Small intestine (tissue), 7 donors: ENCODE measurements at regions not wholly inside any gene's neighbourhood (a gene's known extent, or its start where the extent isn't known, plus 50 kb on each side); places are given as distances from the start of the nearest gene placed in this dataset.

Source experiments
- DNase-seq, 2 donors: peaks; one replicate each; pipeline versions ENCODE4 v3.0.0 to v3.0.0-alpha.2; 2013
- FAIRE-seq: peaks from 2 replicates; lab custom pipeline; 2012; peaks lifted over from hg19 to GRCh38; lab: Jason Lieb, UNC
- H3K27ac ChIP-seq, 3 donors: one replicate each; pipeline ENCODE4 v1.5.1; 2013; ENCODE audit warnings: low read length in 2 of 3, mild to moderate bottlenecking in 2 of 3, control low read depth in 1 of 3, inconsistent platforms in 1 of 3, low read depth in 1 of 3, moderate library complexity in 1 of 3
- H3K27me3 ChIP-seq, 3 donors: one replicate each; pipeline ENCODE4 v1.6.1; 2013; ENCODE audit warnings: low read length in 3 of 3, inconsistent platforms in 1 of 3; ENCODE audit not compliant: control insufficient read depth in 3 of 3, insufficient read depth in 3 of 3
- H3K36me3 ChIP-seq, 3 donors: one replicate each; pipeline ENCODE4 v1.6.1; 2013; ENCODE audit warnings: low read length in 3 of 3, inconsistent platforms in 1 of 3, low read depth in 1 of 3, mild to moderate bottlenecking in 1 of 3, moderate library complexity in 1 of 3; ENCODE audit not compliant: control insufficient read depth in 3 of 3, insufficient read depth in 2 of 3
- H3K4me1 ChIP-seq, 3 donors: one replicate each; pipeline ENCODE4 v1.6.1; 2013; ENCODE audit warnings: low read length in 2 of 3, inconsistent platforms in 1 of 3, low read depth in 1 of 3, mild to moderate bottlenecking in 1 of 3, moderate library complexity in 1 of 3; ENCODE audit not compliant: control insufficient read depth in 3 of 3, insufficient read depth in 2 of 3
- H3K4me3 ChIP-seq, 3 donors: one replicate each; pipeline ENCODE4 v1.5.1; 2013; ENCODE audit warnings: low read length in 3 of 3, control low read depth in 1 of 3, inconsistent platforms in 1 of 3, low read depth in 1 of 3, mild to moderate bottlenecking in 1 of 3, moderate library complexity in 1 of 3
- H3K9me3 ChIP-seq, 2 donors: one replicate each; pipeline ENCODE4 v1.6.1; 2013; ENCODE audit warnings: low read depth in 1 of 2, low read length in 1 of 2; ENCODE audit not compliant: control insufficient read depth in 2 of 2, insufficient read depth in 1 of 2
- WGBS, 3 donors: extraction: QIAGEN DNeasy Blood & Tissue Kit; methylation state at CpG; one replicate each; pipeline ENCODE4 v1.1.7; 2013; 5-methylcytosine and 5-hydroxymethylcytosine counted together
- donor health status: healthy with polysubstance abuse.
- donor health status: control.
- donor health status: control.
- donor health status: Bipolar disorder and iron deficiency.
- donor health status: healthy.

DNA sequence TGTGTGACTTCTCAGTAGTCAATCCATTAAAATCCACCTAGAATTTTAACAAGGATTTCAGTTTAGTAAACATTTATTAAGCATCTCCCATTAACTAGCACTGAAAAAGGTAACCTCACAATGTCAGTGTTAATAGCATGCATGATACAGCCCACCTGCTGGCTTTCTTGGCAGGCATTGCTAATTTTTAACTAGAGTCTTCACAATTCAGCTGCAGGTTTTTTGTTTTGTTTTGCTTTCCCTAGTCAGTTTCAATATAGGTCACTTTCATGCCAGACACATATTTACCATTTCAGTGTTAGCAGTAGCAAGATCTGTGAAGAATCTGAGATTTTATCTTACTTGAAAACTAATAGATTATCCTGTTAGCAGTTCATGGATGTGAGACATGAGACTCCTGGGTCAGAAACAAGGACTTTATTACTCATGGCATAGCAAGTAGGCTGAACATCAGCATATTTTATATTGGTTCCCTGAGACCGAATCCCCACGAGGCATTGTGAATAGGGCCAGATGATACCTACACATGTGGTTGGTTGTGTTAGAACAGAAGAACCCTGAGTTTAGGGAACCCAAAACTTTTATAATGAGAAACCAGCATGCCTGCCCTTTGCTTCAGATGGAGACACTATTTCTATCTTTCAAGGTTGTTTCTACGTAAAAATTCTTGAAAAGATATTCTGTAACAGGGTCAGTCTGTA lies 198.0 kb upstream of the HTR2A start:
- DNase-seq (no peak), FAIRE-seq (no peak)
- H3K9me3 ChIP-seq: no peaks in the 10 kb centered on the region
- H3K4me1 ChIP-seq: no peaks in the 10 kb centered on the region
- H3K4me3 ChIP-seq: no peak overlapping the region
- H3K27ac ChIP-seq: no peak overlapping the region
- no peaks in the 10 kb centered on the region for H3K36me3 ChIP-seq
- no peaks in the 10 kb centered on the region for H3K27me3 ChIP-seq
- 69 to 73% (median 69%) methylated on average over 3 of the region's 3 CpGs for WGBS, 3 donors

DNA sequence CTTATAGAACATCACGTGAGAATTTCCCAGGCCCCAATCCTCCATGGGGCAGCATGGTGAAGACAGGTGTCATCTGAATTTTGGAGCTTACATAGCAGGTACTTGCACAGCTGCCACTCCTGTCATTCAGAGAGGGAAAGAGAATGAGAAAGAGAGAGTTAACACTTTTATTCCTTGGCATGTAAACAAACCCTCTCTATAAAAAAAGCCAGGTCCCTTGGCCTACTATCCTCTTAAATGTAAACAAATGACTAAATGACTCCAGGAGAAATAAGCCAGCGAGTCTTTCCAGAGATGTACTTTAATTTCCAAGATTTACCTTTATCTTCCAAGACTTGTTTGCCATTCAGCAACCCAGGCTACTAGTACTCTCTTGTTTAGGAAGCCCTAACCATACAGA lies 195.3 kb upstream of the HTR2A start:
- Histone ChIP-seq H3K36me3 (no peaks in the 10 kb centered on the region), H3K4me3 (no peak overlapping the region), H3K4me1 (no peaks in the 10 kb centered on the region), H3K9me3 (no peaks in the 10 kb centered on the region), H3K27me3 (no peaks in the 10 kb centered on the region), H3K27ac (no peak overlapping the region)
- DNase-seq (no peak), FAIRE-seq (no peak)
- 37 to 68% (median 46%) methylated on average over 2 of the region's 2 CpGs for WGBS, 3 donors

DNA sequence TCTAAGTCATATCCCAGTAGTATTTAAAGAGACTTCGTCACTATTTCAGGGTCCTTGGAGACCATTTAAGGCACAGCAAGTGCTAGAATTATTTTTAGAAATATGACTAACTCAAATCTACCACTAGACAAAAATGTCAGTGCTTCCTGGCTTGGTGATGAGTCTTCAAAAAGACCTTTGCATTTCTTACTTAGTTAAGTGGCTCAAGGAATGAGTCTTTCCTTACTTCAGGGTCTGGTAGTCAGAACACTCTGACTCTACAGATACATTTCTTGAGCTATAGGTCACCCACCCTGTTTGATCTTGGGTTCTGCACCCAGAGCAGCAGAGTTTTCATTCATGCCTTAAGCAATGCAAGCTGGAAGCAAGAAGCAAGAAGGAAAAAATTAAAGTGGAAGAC lies 191.0 kb upstream of the HTR2A start:
- Histone ChIP-seq H3K9me3 (no peaks in the 10 kb centered on the region), H3K27ac (no peak overlapping the region), H3K27me3 (no peaks in the 10 kb centered on the region), H3K4me1 (no peaks in the 10 kb centered on the region), H3K36me3 (no peaks in the 10 kb centered on the region), H3K4me3 (no peak overlapping the region)
- DNase-seq (no peak), FAIRE-seq (no peak)
- WGBS, 3 donors: 67 to 77% (median 74%) methylated on average over 1 of the region's 1 CpG

DNA sequence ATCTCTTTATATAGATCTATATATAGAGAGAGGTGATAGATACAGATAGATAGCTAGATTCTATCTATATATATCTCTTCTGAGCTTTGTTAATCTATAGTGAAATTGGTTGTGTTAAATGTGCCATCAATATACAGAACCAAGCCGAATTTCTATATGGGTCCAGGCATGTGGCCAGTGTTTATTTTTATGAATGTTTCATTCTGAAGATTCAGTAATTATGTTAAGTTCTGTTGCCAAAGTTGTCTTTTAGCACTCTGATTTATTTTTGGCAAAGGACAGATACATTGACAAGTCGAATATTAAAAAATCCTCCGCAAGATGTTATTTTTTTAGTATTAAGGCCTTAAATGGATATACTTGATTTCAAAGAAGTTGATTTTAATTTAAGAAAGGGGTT lies 190.4 kb upstream of the HTR2A start:
- Histone ChIP-seq H3K27me3 (no peaks in the 10 kb centered on the region), H3K27ac (no peak overlapping the region), H3K4me3 (no peak overlapping the region), H3K9me3 (no peaks in the 10 kb centered on the region), H3K36me3 (no peaks in the 10 kb centered on the region), H3K4me1 (no peaks in the 10 kb centered on the region)
- WGBS, 3 donors: 85 to 87% (median 85%) methylated on average over 3 of the region's 3 CpGs
- FAIRE-seq (no peak), DNase-seq (no peak)

DNA sequence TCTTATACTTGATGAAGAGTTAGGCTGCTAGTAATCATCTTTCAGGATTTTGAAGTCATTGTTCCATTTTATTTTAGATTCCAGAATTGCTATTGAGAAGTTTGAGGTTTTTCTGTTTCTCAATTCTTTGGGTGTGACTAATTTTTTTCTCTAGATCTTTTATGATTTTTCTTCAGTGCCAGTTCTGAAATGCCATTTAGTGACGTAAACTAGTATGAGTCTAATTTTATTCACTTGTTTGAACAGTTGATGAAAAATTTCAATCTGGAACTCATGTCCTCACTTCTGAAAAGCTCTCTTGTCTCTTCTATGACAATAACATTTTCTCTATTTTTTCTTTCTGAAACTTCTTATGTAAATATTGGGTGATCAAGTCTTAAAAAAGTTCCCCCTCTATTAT lies 188.5 kb upstream of the HTR2A start:
- H3K4me3 ChIP-seq: no peak overlapping the region
- H3K4me1 ChIP-seq: no peaks in the 10 kb centered on the region
- H3K27ac ChIP-seq: no peak overlapping the region
- H3K9me3 ChIP-seq: no peaks in the 10 kb centered on the region
- FAIRE-seq (no peak), DNase-seq (no peak)
- H3K36me3 ChIP-seq: no peaks in the 10 kb centered on the region
- no peaks in the 10 kb centered on the region for H3K27me3 ChIP-seq
- 86 to 88% (median 88%) methylated on average over 1 of the region's 1 CpG for WGBS, 3 donors

DNA sequence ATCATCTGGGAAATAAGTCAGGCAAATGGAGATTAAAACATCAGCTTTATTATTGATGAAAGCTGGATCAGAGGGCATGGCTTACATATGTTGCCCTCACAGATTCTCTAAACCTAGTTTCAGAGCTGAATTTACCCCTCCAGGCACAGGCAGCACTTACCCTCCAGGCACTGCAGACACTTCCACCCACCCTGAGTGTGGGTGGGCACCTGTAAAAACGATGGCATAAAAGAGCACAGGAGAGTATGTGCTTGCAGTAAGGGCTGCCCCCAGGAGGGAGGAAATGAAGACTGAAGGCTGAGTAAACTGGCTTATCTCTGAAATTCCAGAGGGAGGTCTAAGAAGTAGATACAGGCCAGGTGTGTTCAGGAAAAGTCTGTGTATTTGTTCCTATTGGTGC lies 185.0 kb upstream of the HTR2A start:
- no peak overlapping the region for H3K4me3 ChIP-seq
- no peaks in the 10 kb centered on the region for H3K27me3 ChIP-seq
- WGBS, 3 donors: 0 to 20% (median 3%) methylated on average over 1 of the region's 1 CpG
- H3K36me3 ChIP-seq: no peaks in the 10 kb centered on the region
- H3K27ac ChIP-seq: no peak overlapping the region
- FAIRE-seq: no peak
- H3K9me3 ChIP-seq: no peaks in the 10 kb centered on the region
- DNase-seq: no peak
- H3K4me1 ChIP-seq: no peaks in the 10 kb centered on the region

DNA sequence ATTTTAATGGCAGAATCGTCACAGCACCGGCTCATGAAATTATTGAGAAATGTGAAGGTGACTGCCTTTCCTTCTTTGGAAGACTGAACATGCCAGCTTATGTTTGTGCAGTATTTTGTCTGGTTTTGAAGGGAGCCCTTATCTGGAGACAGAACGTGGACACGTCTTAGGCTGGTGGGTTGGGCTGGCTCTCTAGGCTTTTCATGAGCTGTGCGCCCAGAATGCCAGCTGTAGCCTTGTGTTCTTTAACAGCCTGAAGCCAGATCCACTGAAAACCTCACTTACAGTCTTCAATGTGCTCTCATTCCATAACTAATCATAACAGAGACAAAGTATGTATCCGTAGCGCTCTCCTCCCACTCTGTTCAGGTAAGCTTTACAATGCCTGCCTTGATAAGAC lies 184.4 kb upstream of the HTR2A start:
- Histone ChIP-seq H3K4me1 (no peaks in the 10 kb centered on the region), H3K36me3 (no peaks in the 10 kb centered on the region), H3K4me3 (no peak overlapping the region), H3K9me3 (no peaks in the 10 kb centered on the region), H3K27ac (no peak overlapping the region), H3K27me3 (no peaks in the 10 kb centered on the region)
- DNase-seq (no peak), FAIRE-seq (no peak)
- 55 to 70% (median 56%) methylated on average over 7 of the region's 7 CpGs for WGBS, 3 donors

DNA sequence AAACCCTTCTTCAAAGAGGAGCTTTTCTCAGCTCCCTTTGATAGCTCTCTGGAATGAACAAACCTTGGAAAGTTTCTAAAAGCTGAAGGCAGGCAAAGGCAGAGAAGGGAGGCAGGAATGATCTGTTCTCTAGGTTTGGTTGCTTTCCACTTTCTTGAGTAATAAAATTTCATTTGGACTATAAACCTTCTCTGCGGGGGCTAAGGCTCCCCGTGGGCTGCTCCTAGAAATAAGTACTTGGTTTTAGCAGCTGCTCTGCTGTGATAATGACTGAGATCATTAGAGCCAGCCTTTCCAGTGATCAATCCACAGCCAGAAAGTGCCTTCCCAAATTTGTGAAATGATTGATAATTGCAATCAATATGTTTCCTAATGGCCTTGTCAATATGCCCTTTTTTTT lies 183.8 kb upstream of the HTR2A start:
- H3K27me3 ChIP-seq: no peaks in the 10 kb centered on the region
- no peak for FAIRE-seq

DNA sequence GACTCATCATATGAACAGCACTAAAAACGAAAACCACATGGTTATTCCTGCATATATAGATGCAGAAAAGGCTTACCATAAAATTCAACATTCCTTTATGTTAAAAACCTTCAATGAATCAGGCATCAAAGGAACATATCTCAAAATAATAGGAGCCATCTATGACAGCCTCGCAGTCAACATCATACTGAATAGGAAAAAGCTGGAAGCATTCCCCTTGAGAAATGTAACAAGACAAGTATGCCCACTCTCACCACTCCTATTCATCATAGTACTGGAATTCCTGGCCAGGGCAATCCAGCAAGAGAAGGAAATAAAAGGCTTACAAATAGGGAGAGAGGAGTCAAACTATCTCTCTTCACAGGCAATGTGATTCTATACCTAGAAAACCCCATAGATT lies 179.6 kb upstream of the HTR2A start:
- no peaks in the 10 kb centered on the region for H3K27me3 ChIP-seq
- no peak for FAIRE-seq

More for the DNA sequence above, 183.8 kb upstream of the HTR2A start:
- Histone ChIP-seq H3K27ac (no peak overlapping the region), H3K9me3 (no peaks in the 10 kb centered on the region), H3K4me1 (no peaks in the 10 kb centered on the region), H3K36me3 (no peaks in the 10 kb centered on the region), H3K4me3 (no peak overlapping the region)
- WGBS, 3 donors: 29 to 69% (median 48%) methylated on average over 2 of the region's 2 CpGs
- DNase-seq: no peak

More for the DNA sequence above, 179.6 kb upstream of the HTR2A start:
- no peaks in the 10 kb centered on the region for H3K4me1 ChIP-seq
- no peak overlapping the region for H3K4me3 ChIP-seq
- no peaks in the 10 kb centered on the region for H3K36me3 ChIP-seq
- peaks cover 0 to 5% of the 10 kb centered on the region in 2 donors for H3K9me3 ChIP-seq
- 26 to 47% (median 33%) methylated on average over 2 of the region's 2 CpGs for WGBS, 3 donors
- no peak for DNase-seq
- no peak overlapping the region for H3K27ac ChIP-seq
